NOMO-1 treated with DMSO at 0.1 percent for 48 hours (cell line): ENCODE measurements at regions not wholly inside any gene's neighbourhood (a gene's known extent, or its start where the extent isn't known, plus 50 kb on each side); places are given as distances from the start of the nearest gene placed in this dataset.

Experiments used
- DNase-seq: peaks from one replicate; lab custom pipeline; 2025; ENCODE audit not compliant: unreplicated experiment; lab: John Stamatoyannopoulos, UW

- no peak for DNase-seq
These were observed 300.1 kb downstream of the SAMD5 start for GRCh38 chr6:147808640-147809039.

GRCh38 chr6:147811913-147812629, 303.6 kb downstream of the SAMD5 start:
- DNase-seq: no peak

- no peak for DNase-seq
These were observed 308.7 kb downstream of the SAMD5 start for GRCh38 chr6:147817042-147817689.

- no peak for DNase-seq
These were observed 312.0 kb downstream of the SAMD5 start for GRCh38 chr6:147820520-147820919.

GRCh38 chr6:147821295-147821897, 312.9 kb downstream of the SAMD5 start:
- DNase-seq: no peak

GRCh38 chr6:147823936-147824335, 315.4 kb downstream of the SAMD5 start:
- no peak for DNase-seq

GRCh38 chr6:147825848-147826247, 317.4 kb downstream of the SAMD5 start:
- no peak for DNase-seq

- DNase-seq: no peak
These were observed 318.2 kb downstream of the SAMD5 start for GRCh38 chr6:147826698-147827097.

- DNase-seq: no peak
These were observed 320.9 kb downstream of the SAMD5 start for GRCh38 chr6:147829418-147829817.

GRCh38 chr6:147829835-147830234, 321.3 kb downstream of the SAMD5 start:
- DNase-seq: no peak

- DNase-seq: no peak
These were observed 322.9 kb downstream of the SAMD5 start for GRCh38 chr6:147831356-147831755.

- DNase-seq: no peak
These were observed 325.1 kb downstream of the SAMD5 start for GRCh38 chr6:147833607-147834006.

- no peak for DNase-seq
These were observed 325.7 kb downstream of the SAMD5 start for GRCh38 chr6:147834084-147834776.

GRCh38 chr6:147837540-147837939, 329.1 kb downstream of the SAMD5 start:
- no peak for DNase-seq

- DNase-seq: no peak
These were observed 331.5 kb downstream of the SAMD5 start for GRCh38 chr6:147839708-147840610.

GRCh38 chr6:147841547-147842148, 333.2 kb downstream of the SAMD5 start:
- no peak for DNase-seq

GRCh38 chr6:147849401-147850330, 341.2 kb downstream of the SAMD5 start:
- no peak for DNase-seq

GRCh38 chr6:147852772-147853171, 344.3 kb downstream of the SAMD5 start:
- no peak for DNase-seq

- no peak for DNase-seq
These were observed 345.1 kb downstream of the SAMD5 start for GRCh38 chr6:147853574-147853973.
